IMR-90 (cell line): ENCODE measurements at regions not wholly inside any gene's neighbourhood (a gene's known extent, or its start where the extent isn't known, plus 50 kb on each side); places are given as distances from the start of the nearest gene placed in this dataset.

Experiments used
- ATAC-seq: fragments of 200-7000 bp; cut with Tn5 transposase; 2 replicates; pipeline ENCODE4 v1.9.1; 2020; ENCODE audit warnings: low read depth, mild to moderate bottlenecking, moderate library complexity
- BruUV-seq: library from RNA; stranded (reverse); fragments of 400-500 nt; replicated peaks from 2 replicates; lab custom pipeline; 2021; lab: Mats Ljungman, UMichigan
- CTCF ChIA-PET: fragments of 300-600 bp; formaldehyde crosslinking; extraction: SDS; loops from one replicate; lab custom pipeline; 2021; ENCODE audit warnings: antibody characterized with exemption; lab: Yijun Ruan, JAX
- POLR2A ChIA-PET: fragments of 300-600 bp; sonication (Branson Sonifier 250); formaldehyde crosslinking; loops from one replicate; lab custom pipeline; 2022; ENCODE audit warnings: antibody characterized with exemption; ENCODE audit not compliant: unreplicated experiment; lab: Charles Lee
- DNase-seq: peaks from one replicate; pipeline ENCODE4 v3.0.0; 2013
- H2AFZ ChIP-seq: replicated peaks from 2 replicates; pipeline ENCODE3; 2013; ENCODE audit warnings: low read length, mild to moderate bottlenecking; ENCODE audit not compliant: poor library complexity
- H2AK5ac ChIP-seq: 2 replicates; pipeline ENCODE4 v1.6.1; 2013; ENCODE audit warnings: low read depth, low read length, inconsistent platforms
- H2AK9ac ChIP-seq: replicated peaks from 2 replicates; pipeline ENCODE3; 2013; ENCODE audit warnings: mild to moderate bottlenecking, low read depth, low read length, moderate library complexity; ENCODE audit not compliant: poor library complexity
- H2BK120ac ChIP-seq: 2 replicates; pipeline ENCODE4 v1.6.1; 2013; ENCODE audit warnings: low read depth, low read length, inconsistent platforms
- H2BK15ac ChIP-seq: 3 replicates; pipeline ENCODE4 v1.6.1; 2013; ENCODE audit warnings: low read depth, low read length, inconsistent platforms
- H2BK20ac ChIP-seq: 2 replicates; pipeline ENCODE4 v1.6.1; 2013; ENCODE audit warnings: low read depth, mild to moderate bottlenecking, inconsistent platforms, low read length, moderate library complexity
- H2BK5ac ChIP-seq: 2 replicates; pipeline ENCODE4 v1.6.1; 2013; ENCODE audit warnings: mild to moderate bottlenecking, low read depth, low read length, inconsistent platforms; ENCODE audit not compliant: poor library complexity, severe bottlenecking
- H3K14ac ChIP-seq: replicated peaks from 2 replicates; pipeline ENCODE4 v1.6.1; 2013; ENCODE audit warnings: low read depth, low read length, inconsistent platforms
- H3K18ac ChIP-seq: 2 replicates; pipeline ENCODE4 v1.6.1; 2013; ENCODE audit warnings: low read depth, low read length, control low read depth
- H3K23ac ChIP-seq: 2 replicates; pipeline ENCODE4 v1.6.1; 2013; ENCODE audit warnings: low read depth, low read length, inconsistent platforms
- H3K27ac ChIP-seq: 2 replicates; pipeline ENCODE4 v1.5.1; 2013; ENCODE audit warnings: mild to moderate bottlenecking, control low read depth, low read length; ENCODE audit not compliant: insufficient read depth
- H3K27me3 ChIP-seq: 2 replicates; pipeline ENCODE4 v1.6.1; 2013; ENCODE audit warnings: low read length; ENCODE audit not compliant: control insufficient read depth, insufficient read depth
- H3K36me3 ChIP-seq: 2 replicates; pipeline ENCODE4 v1.6.1; 2013; ENCODE audit warnings: low read length, mixed read lengths; ENCODE audit not compliant: control insufficient read depth, insufficient read depth
- H3K4ac ChIP-seq: 2 replicates; pipeline ENCODE4 v1.6.1; 2013; ENCODE audit warnings: low read depth, low read length, inconsistent platforms
- H3K4me1 ChIP-seq: 2 replicates; pipeline ENCODE4 v1.6.1; 2013; ENCODE audit warnings: low read length, mixed read lengths; ENCODE audit not compliant: control insufficient read depth, insufficient read depth
- H3K4me2 ChIP-seq: 2 replicates; pipeline ENCODE4 v1.6.1; 2013; ENCODE audit warnings: low read depth, mild to moderate bottlenecking, control low read depth, low read length, moderate library complexity
- H3K4me3 ChIP-seq: 2 replicates; pipeline ENCODE4 v1.5.1; 2013; ENCODE audit warnings: low read depth, mild to moderate bottlenecking, control low read depth, low read length, moderate library complexity; ENCODE audit not compliant: insufficient read depth
- H3K56ac ChIP-seq: 2 replicates; pipeline ENCODE4 v1.6.1; 2013; ENCODE audit warnings: low read length, inconsistent platforms; ENCODE audit not compliant: insufficient read depth; ENCODE audit errors: extremely low read depth
- H3K79me1 ChIP-seq, 2 experiments: 2 replicates each; pipeline ENCODE4 v1.6.1; 2013; ENCODE audit warnings: low read length in 2 of 2, inconsistent platforms in 1 of 2, low read depth in 1 of 2
- H3K9ac ChIP-seq: 2 replicates; pipeline ENCODE4 v1.6.1; 2013; ENCODE audit warnings: low read depth, low read length, control low read depth
- H3K9me1 ChIP-seq: 2 replicates; pipeline ENCODE4 v1.6.1; 2013; ENCODE audit warnings: low read length, inconsistent platforms; ENCODE audit not compliant: insufficient read depth
- H3K9me3 ChIP-seq: 2 replicates; pipeline ENCODE4 v1.6.1; 2013; ENCODE audit warnings: low read length; ENCODE audit not compliant: control insufficient read depth, insufficient read depth
- H4K20me1 ChIP-seq: 2 replicates; pipeline ENCODE4 v1.6.1; 2013; ENCODE audit warnings: low read length, inconsistent platforms; ENCODE audit not compliant: insufficient read depth
- H4K5ac ChIP-seq: 2 replicates; pipeline ENCODE4 v1.6.1; 2013; ENCODE audit warnings: mild to moderate bottlenecking, low read depth, low read length, control low read depth
- H4K8ac ChIP-seq, 2 experiments: 2 replicates each; pipeline ENCODE4 v1.6.1; 2013; ENCODE audit warnings: low read depth in 2 of 2, low read length in 2 of 2, control low read depth in 1 of 2, inconsistent platforms in 1 of 2
- H4K91ac ChIP-seq: 2 replicates; pipeline ENCODE4 v1.6.1; 2013; ENCODE audit warnings: low read depth, low read length, inconsistent platforms; ENCODE audit not compliant: insufficient read depth
- CTCF ChIP-seq: conservative IDR thresholded peaks from 2 replicates; pipeline ENCODE4 v1.5.1; 2012; ENCODE audit warnings: mild to moderate bottlenecking, low read depth, low read length, improper control_type of control experiment
- ELK1 ChIP-seq: fragments of 150-350 bp; IDR thresholded peaks from 2 replicates; pipeline ENCODE4 v1.6.1; 2016; ENCODE audit warnings: low read depth, mild to moderate bottlenecking, low read length, moderate library complexity, borderline replicate concordance
- FOS ChIP-seq: fragments of 150-350 bp; IDR thresholded peaks from 2 replicates; pipeline ENCODE4 v1.6.1; 2016; ENCODE audit warnings: low read depth, low read length
- MAZ ChIP-seq: IDR thresholded peaks from 2 replicates; pipeline ENCODE4 v1.6.1; 2012; ENCODE audit warnings: low read depth, mild to moderate bottlenecking, low read length, improper control_type of control experiment, moderate library complexity, borderline replicate concordance
- NFE2L2 ChIP-seq: fragments of 150-350 bp; IDR thresholded peaks from 2 replicates; pipeline ENCODE4 v1.6.1; 2016; ENCODE audit warnings: low read depth, mild to moderate bottlenecking, low read length
- RAD21 ChIP-seq: IDR thresholded peaks from 2 replicates; pipeline ENCODE4 v1.6.1; 2012; ENCODE audit warnings: low read length, improper control_type of control experiment
- RCOR1 ChIP-seq: IDR thresholded peaks from 2 replicates; pipeline ENCODE4 v1.6.1; 2012; ENCODE audit warnings: mild to moderate bottlenecking, low read length, improper control_type of control experiment; ENCODE audit not compliant: insufficient replicate concordance
- SMC3 ChIP-seq: fragments of 150-350 bp; IDR thresholded peaks from 2 replicates; pipeline ENCODE4 v1.6.1; 2016; ENCODE audit warnings: low read depth, mild to moderate bottlenecking, antibody characterized with exemption, low read length, moderate library complexity
- dilution Hi-C: fragments of 300-500 bp; cut with HindIII; formaldehyde crosslinking; loops from one replicate; pipeline ENCODE4 v1.14.3; 2018; ENCODE audit warnings: low sequenced_read_pairs; ENCODE audit not compliant: unreplicated experiment
- in situ Hi-C: fragments of 300-500 bp; cut with MboI; formaldehyde crosslinking; loops from 3 replicates; pipeline ENCODE4 v1.14.3; 2019; ENCODE audit warnings: low sequenced_read_pairs, inconsistent platforms, mixed read lengths
- intact Hi-C: fragments of 100-400 bp; cut with micrococcal nuclease; formaldehyde crosslinking; loops from 2 replicates; pipeline ENCODE4 v1.10.0; 2022

- H2AK5ac ChIP-seq = no peak overlapping the region
- CTCF ChIA-PET = no interaction called here
- H3K9me3 ChIP-seq = no peaks in the 10 kb centered on the region
- no TSS peak for BruUV-seq
- H4K20me1 ChIP-seq = no peaks in the 10 kb centered on the region
- H3K4ac ChIP-seq = no peak overlapping the region
- intact Hi-C loops = no loop called here
- H3K36me3 ChIP-seq = no peaks in the 10 kb centered on the region
- POLR2A ChIA-PET = no interaction called here
- no peak overlapping the region for H3K27ac ChIP-seq
- H2AFZ ChIP-seq = no peak overlapping the region
- H2BK15ac ChIP-seq = no peak overlapping the region
- in situ Hi-C loops = no loop called here
- H3K4me1 ChIP-seq = no peaks in the 10 kb centered on the region
- no peak overlapping the region for H2AK9ac ChIP-seq
- no peak overlapping the region for H2BK20ac ChIP-seq
- no peak overlapping the region for H4K5ac ChIP-seq
- H3K9me1 ChIP-seq = no peaks in the 10 kb centered on the region
- no peak overlapping the region for H3K18ac ChIP-seq
- no peak overlapping the region for H3K14ac ChIP-seq
- no peak for DNase-seq
- TF ChIP-seq RAD21 = no peak
- TF ChIP-seq CTCF = no peak
- TF ChIP-seq ELK1 = no peak
- no peak for TF ChIP-seq FOS
- TF ChIP-seq SMC3 = no peak
- TF ChIP-seq MAZ = no peak
- TF ChIP-seq NFE2L2 = no peak
- no peak for TF ChIP-seq RCOR1
- no peak overlapping the region for H3K9ac ChIP-seq
- H4K8ac ChIP-seq = no peak overlapping the region
- no peaks in the 10 kb centered on the region for H3K27me3 ChIP-seq
- no peak overlapping the region for H3K4me2 ChIP-seq
- no peak overlapping the region for H3K56ac ChIP-seq
- H2BK120ac ChIP-seq = no peak overlapping the region
- H3K4me3 ChIP-seq = no peak overlapping the region
- dilution Hi-C loops = no loop called here
- ATAC-seq = no peak
- H2BK5ac ChIP-seq = no peak overlapping the region
- no peaks in the 10 kb centered on the region for H3K79me1 ChIP-seq
- H4K91ac ChIP-seq = no peak overlapping the region
- H3K23ac ChIP-seq = no peak overlapping the region
Observed at GRCh38 chrX:108914791-108915190, 178.4 kb upstream of the IRS4 start.
